ENCODE measurements at regions not wholly inside any gene's neighbourhood (a gene's known extent, or its start where the extent isn't known, plus 50 kb on each side); places are given as distances from the start of the nearest gene placed in this dataset.
"Not testable (repeated sequence)": the region's sequence is repeated elsewhere in the genome, so short reads cannot be mapped to it uniquely, and the experiment has no call there.

- intact Hi-C loops (cut with DNase I), result loop anchor here in 1 of 10 donors (10.0 kb wide), 1 partner anchor 467 kb away; no protein-coding TSS in a partner anchor
- H3K27ac ChIP-seq, result no peak overlapping the region
- H3K9me3 ChIP-seq, result no peaks in the 10 kb centered on the region
- DNase-seq, result no peak
- no peak overlapping the region for H3K4me3 ChIP-seq
- H3K36me3 ChIP-seq, result no peaks in the 10 kb centered on the region
- 67 to 96% (median 81%) methylated on average over 4 of the region's 4 CpGs for WGBS, 4 donors
- no peaks in the 10 kb centered on the region for H3K27me3 ChIP-seq
- TF ChIP-seq CTCF (IDR thresholded peaks at IDR 0.05) (no peak), POLR2A (IDR thresholded peaks at IDR 0.05) (no peak)
- peaks cover 0 to 18% (median 12%) of the 10 kb centered on the region in 12 donors for H3K4me1 ChIP-seq
- no peak for ATAC-seq
Observed at GRCh38 chr7:69428089-69428488, 170.2 kb upstream of the AUTS2 start.

GRCh38 chr7:69429911-69430383, 168.3 kb upstream of the AUTS2 start:
- Histone ChIP-seq H3K36me3 (no peaks in the 10 kb centered on the region), H3K4me1 (peaks cover 0 to 18% (median 12%) of the 10 kb centered on the region in 12 donors), H3K4me3 (peak overlapping the region in 5 of 12 donors; percentile 5 to 25 (median 23)), H3K9me3 (no peaks in the 10 kb centered on the region), H3K27me3 (no peaks in the 10 kb centered on the region), H3K27ac (peak overlapping the region in 2 of 12 donors; percentile 9 to 68)
- ATAC-seq, result peak in 3 of 4 donors; percentile 64 to 85 (median 71)
- peak; percentile 62 to 82 (median 68) for DNase-seq
- intact Hi-C loops (cut with DNase I), result loop anchor here in 1 of 10 donors (10.0 kb wide), 1 partner anchor 465 kb away; no protein-coding TSS in a partner anchor
- 12 to 22% (median 18%) methylated on average over 16 of the region's 16 CpGs for WGBS, 4 donors
- TF ChIP-seq POLR2A (IDR thresholded peaks at IDR 0.05), result no peak
- no peak for TF ChIP-seq CTCF (IDR thresholded peaks at IDR 0.05)

GRCh38 chr7:69430384-69431021, 167.8 kb upstream of the AUTS2 start:
- no peaks in the 10 kb centered on the region for H3K9me3 ChIP-seq
- no peaks in the 10 kb centered on the region for H3K27me3 ChIP-seq
- TF ChIP-seq CTCF (IDR thresholded peaks at IDR 0.05) (no peak), POLR2A (IDR thresholded peaks at IDR 0.05) (no peak)
- peak overlapping the region in 2 of 12 donors; percentile 9 to 68 for H3K27ac ChIP-seq
- H3K4me1 ChIP-seq, result peaks cover 0 to 18% (median 12%) of the 10 kb centered on the region in 12 donors
- peak overlapping the region in 5 of 12 donors; percentile 5 to 25 (median 23) for H3K4me3 ChIP-seq
- H3K36me3 ChIP-seq, result no peaks in the 10 kb centered on the region
- 24 to 30% (median 30%) methylated on average over 16 of the region's 16 CpGs for WGBS, 4 donors
- peak in 2 of 4 donors; percentile 58 to 67 for ATAC-seq
- DNase-seq, result peak; percentile 27 to 76 (median 42)
- intact Hi-C loops (cut with DNase I), result no loop called here

GRCh38 chr7:69431626-69432025, 166.6 kb upstream of the AUTS2 start:
- H3K27ac ChIP-seq, result no peak overlapping the region
- intact Hi-C loops (cut with DNase I), result no loop called here
- DNase-seq (no peak), ATAC-seq (no peak)
- H3K4me1 ChIP-seq, result peaks cover 0 to 18% (median 12%) of the 10 kb centered on the region in 12 donors
- 91 to 97% (median 95%) methylated on average over 4 of the region's 4 CpGs for WGBS, 4 donors
- H3K27me3 ChIP-seq, result no peaks in the 10 kb centered on the region
- H3K9me3 ChIP-seq, result no peaks in the 10 kb centered on the region
- no peaks in the 10 kb centered on the region for H3K36me3 ChIP-seq
- no peak for TF ChIP-seq CTCF (IDR thresholded peaks at IDR 0.05)
- TF ChIP-seq POLR2A (IDR thresholded peaks at IDR 0.05), result no peak
- no peak overlapping the region for H3K4me3 ChIP-seq

- not testable (repeated sequence) for ATAC-seq, DNase-seq
Observed at GRCh38 chr7:69432276-69432675, 166.0 kb upstream of the AUTS2 start.

More at GRCh38 chr7:69432276-69432675, 166.0 kb upstream of the AUTS2 start:
- WGBS, 4 donors, result 91 to 94% (median 94%) methylated on average over 5 of the region's 5 CpGs
- H3K27me3 ChIP-seq; H3K27ac ChIP-seq; H3K4me3 ChIP-seq; H3K36me3 ChIP-seq; H3K9me3 ChIP-seq; intact Hi-C loops (cut with DNase I): not testable (repeated sequence)
- H3K4me1 ChIP-seq, result peaks cover 0 to 18% (median 12%) of the 10 kb centered on the region in 12 donors
